Stimulated activated naive CD8-positive, alpha-beta T cell treated with anti-CD3 and anti-CD28 coated beads, Interleukin-15, amount 100 ng/mL, for 72 hours (primary cell): ENCODE measurements at regions not wholly inside any gene's neighbourhood (a gene's known extent, or its start where the extent isn't known, plus 50 kb on each side); places are given as distances from the start of the nearest gene placed in this dataset.
A peak's percentile ranks its signal among the peaks of the same experiment; 100 is the strongest.
"Not testable (repeated sequence)": the region's sequence is repeated elsewhere in the genome, so short reads cannot be mapped to it uniquely, and the experiment has no call there.

Experiments used
- ATAC-seq: fragments of 150-1000 bp; cut with Tn5 transposase; 2 replicates; pipeline ENCODE4 v1.10.0; 2021; ENCODE audit warnings: mild to moderate bottlenecking, moderate library complexity
- DNase-seq, 2 donors: peaks; one replicate each; pipeline ENCODE4 v3.0.0; 2021 to 2022
- H3K27ac Mint-ChIP-seq, 2 donors: one replicate each; pipeline ENCODE4 v1.8.0; 2022; ENCODE audit warnings: mild to moderate bottlenecking in 2 of 2, mixed read lengths in 2 of 2, moderate library complexity in 2 of 2
- H3K27me3 Mint-ChIP-seq: one replicate; pipeline ENCODE4 v1.8.0; 2022; ENCODE audit warnings: mixed read lengths
- H3K4me1 Mint-ChIP-seq: one replicate; pipeline ENCODE4 v1.8.0; 2022; ENCODE audit warnings: mild to moderate bottlenecking, mixed read lengths
- H3K4me3 Mint-ChIP-seq, 2 donors: one replicate each; pipeline ENCODE4 v1.8.0; 2022; ENCODE audit warnings: mild to moderate bottlenecking in 2 of 2, mixed read lengths in 2 of 2, moderate library complexity in 1 of 2
- H3K9me3 Mint-ChIP-seq, 2 donors: one replicate each; pipeline ENCODE4 v1.8.0; 2022; ENCODE audit warnings: mixed read lengths in 2 of 2

GRCh38 chr20:12927489-12927888 is 81.3 kb upstream of the SPTLC3 start:
- Mint-ChIP-seq H3K4me1 (peaks cover 15% of the 10 kb centered on the region), H3K27ac (peak overlapping the region in 1 of 2 donors; percentile 45), H3K27me3 (peaks cover 24% of the 10 kb centered on the region), H3K9me3 (no peaks in the 10 kb centered on the region), H3K4me3 (no peak overlapping the region)
- DNase-seq: no peak
- ATAC-seq: no peak

DNA sequence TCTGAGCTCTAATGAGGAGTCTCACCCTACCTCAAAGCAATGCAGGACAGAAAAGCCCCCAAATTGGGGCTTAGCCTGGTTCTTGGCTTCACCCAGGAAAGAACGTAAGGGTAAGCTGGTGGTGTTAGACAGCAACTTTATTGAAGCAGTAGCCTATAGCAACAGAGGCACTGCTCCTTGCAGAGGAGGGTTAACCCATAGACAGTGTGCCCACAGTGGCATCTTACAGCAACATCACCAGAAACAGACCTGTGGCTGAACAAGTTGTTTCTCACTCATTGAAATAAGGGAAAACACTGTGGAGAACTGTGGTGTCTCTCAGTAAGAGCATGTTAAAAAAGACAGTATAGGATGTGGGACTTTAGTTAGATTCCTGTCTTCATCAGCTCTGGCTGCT is 80.4 kb upstream of the SPTLC3 start:
- H3K27ac Mint-ChIP-seq: no peak overlapping the region

DNA sequence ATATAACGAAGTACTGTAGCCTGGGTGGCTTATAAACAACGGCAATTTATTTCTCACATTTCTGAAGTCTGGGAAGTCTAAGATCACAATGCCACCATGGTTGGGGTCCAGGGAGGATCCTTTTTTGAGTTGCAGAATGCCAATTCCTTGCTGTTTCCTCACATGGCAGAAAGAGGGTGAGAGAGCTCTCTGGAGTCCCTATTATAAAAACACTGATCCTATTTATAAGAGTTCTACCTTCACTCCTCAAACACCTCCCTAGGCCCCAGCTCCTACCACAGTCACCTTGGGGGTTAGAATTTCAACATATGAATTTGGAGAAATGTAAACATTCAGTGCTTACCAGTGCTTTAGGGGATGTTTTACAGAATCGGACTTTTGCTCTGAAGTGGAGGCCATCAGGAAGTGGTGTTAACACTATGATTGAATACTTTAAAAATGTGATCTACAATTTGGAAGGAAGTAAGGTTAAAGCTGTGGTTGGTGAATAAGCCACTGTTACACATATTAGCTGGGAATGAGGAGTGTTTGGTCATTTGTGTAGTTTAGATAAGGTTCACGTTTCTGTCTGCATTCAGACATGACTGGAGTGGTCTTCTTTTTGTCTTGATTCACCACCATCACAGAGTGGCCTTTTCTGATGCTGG is 79.9 kb upstream of the SPTLC3 start:
- peak; percentile 72 for ATAC-seq
- no peak for DNase-seq
- Mint-ChIP-seq H3K4me3 (no peak overlapping the region), H3K4me1 (peaks cover 15% of the 10 kb centered on the region), H3K27me3 (peaks cover 24% of the 10 kb centered on the region), H3K27ac (peak overlapping the region in 1 of 2 donors; percentile 0), H3K9me3 (no peaks in the 10 kb centered on the region)

More for the DNA sequence above, 80.4 kb upstream of the SPTLC3 start:
- DNase-seq (no peak), ATAC-seq (peak; percentile 37)
- no peak overlapping the region for H3K4me3 Mint-ChIP-seq
- peaks cover 24% of the 10 kb centered on the region for H3K27me3 Mint-ChIP-seq
- no peaks in the 10 kb centered on the region for H3K9me3 Mint-ChIP-seq
- peaks cover 15% of the 10 kb centered on the region for H3K4me1 Mint-ChIP-seq

GRCh38 chr20:12936020-12936419 is 72.8 kb upstream of the SPTLC3 start:
- ATAC-seq (no peak), DNase-seq (no peak)
- Mint-ChIP-seq H3K4me3 (no peak overlapping the region), H3K9me3 (no peaks in the 10 kb centered on the region), H3K27ac (no peak overlapping the region), H3K4me1 (no peaks in the 10 kb centered on the region), H3K27me3 (peaks cover 8% of the 10 kb centered on the region)

DNA sequence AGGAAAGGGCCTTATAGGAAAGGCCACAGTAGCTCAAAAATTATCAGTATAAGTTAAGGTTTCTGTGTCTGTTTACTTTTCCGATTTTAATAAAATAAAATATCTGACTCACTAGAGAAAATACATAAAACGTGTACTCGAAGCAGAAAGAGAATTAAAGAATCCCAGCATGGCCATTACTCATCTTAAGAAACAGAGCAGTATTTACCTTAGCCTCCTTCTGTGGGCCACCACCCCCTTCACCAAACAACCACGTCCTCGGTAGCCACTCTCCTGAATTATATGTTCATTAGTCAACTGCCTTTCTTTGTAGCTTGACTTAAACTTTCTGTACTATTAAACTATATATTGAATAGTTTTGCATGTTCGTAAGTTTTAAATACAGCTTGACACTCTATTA is 72.2 kb upstream of the SPTLC3 start:
- H3K27ac Mint-ChIP-seq: no peak overlapping the region
- DNase-seq (no peak), ATAC-seq (no peak)
- no peaks in the 10 kb centered on the region for H3K4me1 Mint-ChIP-seq
- H3K27me3 Mint-ChIP-seq: peaks cover 5% of the 10 kb centered on the region
- H3K4me3 Mint-ChIP-seq: no peak overlapping the region
- no peaks in the 10 kb centered on the region for H3K9me3 Mint-ChIP-seq

DNA sequence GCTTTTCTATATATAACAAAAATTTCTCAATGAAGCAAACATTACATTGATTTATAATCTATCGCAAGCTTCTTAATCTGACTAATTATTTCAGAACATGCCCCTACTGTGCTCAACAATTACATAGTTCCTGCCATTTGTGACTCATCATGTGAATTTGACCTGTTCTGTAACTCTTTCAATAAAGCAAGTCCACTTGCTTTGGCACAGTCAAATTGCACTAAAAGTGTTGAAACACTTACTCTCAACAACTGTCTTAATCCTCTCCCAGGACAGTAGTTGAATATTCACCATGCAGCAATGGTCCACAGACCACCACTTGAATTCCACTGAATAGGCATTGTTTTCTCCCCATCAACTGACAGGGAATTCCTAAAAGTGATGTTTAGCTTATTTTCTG is 67.7 kb upstream of the SPTLC3 start:
- no peak for DNase-seq
- Mint-ChIP-seq H3K27me3 (no peaks in the 10 kb centered on the region), H3K9me3 (no peaks in the 10 kb centered on the region), H3K4me1 (no peaks in the 10 kb centered on the region), H3K27ac (no peak overlapping the region), H3K4me3 (no peak overlapping the region)
- no peak for ATAC-seq

DNA sequence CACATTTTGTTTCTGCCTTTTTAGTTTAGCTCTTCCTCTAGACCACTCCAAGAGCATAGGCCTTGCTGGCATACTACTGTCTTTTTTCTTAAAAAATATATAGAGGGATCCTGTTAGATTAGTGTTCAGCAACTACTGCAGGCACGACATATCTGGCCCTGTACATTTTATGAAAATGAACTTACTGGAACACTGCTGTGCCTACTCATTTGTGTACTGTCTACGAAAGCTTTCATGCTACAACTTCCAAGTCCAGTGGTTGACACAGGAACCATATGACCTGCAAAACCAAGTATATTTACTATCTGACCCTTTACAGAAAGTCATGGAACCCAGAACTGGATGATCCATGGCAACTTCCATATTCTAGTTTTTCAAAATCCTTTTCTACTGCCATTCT is 66.6 kb upstream of the SPTLC3 start:
- DNase-seq: no peak
- Mint-ChIP-seq H3K27me3 (no peaks in the 10 kb centered on the region), H3K9me3 (no peaks in the 10 kb centered on the region), H3K4me1 (no peaks in the 10 kb centered on the region), H3K27ac (no peak overlapping the region), H3K4me3 (no peak overlapping the region)
- no peak for ATAC-seq

DNA sequence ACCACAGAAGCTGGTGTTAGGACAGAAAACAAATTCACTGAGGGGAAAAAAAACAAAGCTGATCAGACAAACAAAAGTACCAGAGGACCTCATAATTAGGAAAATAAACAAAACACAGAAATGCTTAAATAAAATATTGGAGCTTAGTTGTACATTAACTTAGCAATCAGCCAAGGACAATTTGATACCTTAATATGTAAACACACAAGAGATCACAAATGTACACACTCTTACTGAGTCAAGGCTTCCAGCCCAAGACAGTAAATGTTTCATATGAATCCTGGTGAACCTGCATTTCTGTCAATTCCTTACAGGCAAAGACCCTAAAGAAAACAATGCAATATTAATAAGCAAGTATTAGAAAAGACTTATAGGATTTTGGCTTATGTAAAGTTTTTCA is 62.0 kb upstream of the SPTLC3 start:
- DNase-seq (no peak), ATAC-seq (no peak)
- H3K4me3 Mint-ChIP-seq: no peak overlapping the region
- no peaks in the 10 kb centered on the region for H3K4me1 Mint-ChIP-seq
- peaks cover 9% of the 10 kb centered on the region for H3K27me3 Mint-ChIP-seq
- no peaks in the 10 kb centered on the region for H3K9me3 Mint-ChIP-seq
- H3K27ac Mint-ChIP-seq: no peak overlapping the region

- Mint-ChIP-seq H3K4me3 (no peak overlapping the region), H3K27ac (no peak overlapping the region), H3K4me1 (no peaks in the 10 kb centered on the region), H3K27me3 (peaks cover 9% of the 10 kb centered on the region), H3K9me3 (no peaks in the 10 kb centered on the region)
- ATAC-seq (no peak), DNase-seq (no peak)
Measured at GRCh38 chr20:12947691-12948090, 61.1 kb upstream of the SPTLC3 start.

DNA sequence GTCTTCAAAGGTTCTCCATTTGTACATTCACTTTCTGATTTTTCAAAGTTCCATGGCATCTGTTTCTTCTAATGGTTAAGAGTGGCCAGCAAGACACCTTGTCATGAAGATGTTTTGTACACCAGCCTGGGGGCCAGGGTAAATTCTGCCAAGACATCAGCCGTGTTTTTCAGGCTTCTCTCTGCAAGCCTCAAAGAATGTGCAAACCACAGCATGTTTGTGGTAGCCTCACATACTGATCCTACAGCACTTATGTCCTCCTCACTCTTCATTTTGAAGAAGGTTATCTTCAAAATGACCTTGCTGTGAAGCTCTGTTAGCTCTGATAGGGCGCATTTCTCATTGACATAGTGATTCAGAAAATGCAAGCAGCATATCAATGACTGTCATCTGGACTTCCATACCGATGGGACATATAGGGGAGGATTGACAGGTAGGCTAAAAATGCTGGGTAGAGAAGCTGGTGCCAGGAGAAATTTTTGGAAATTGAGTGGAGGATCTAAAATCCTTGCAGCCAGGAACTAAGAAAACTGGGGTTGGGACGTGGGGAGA is 59.3 kb upstream of the SPTLC3 start:
- no peak for ATAC-seq
- no peak overlapping the region for H3K27ac Mint-ChIP-seq
- DNase-seq: no peak
- no peaks in the 10 kb centered on the region for H3K4me1 Mint-ChIP-seq
- H3K27me3 Mint-ChIP-seq: peaks cover 9% of the 10 kb centered on the region
- H3K9me3 Mint-ChIP-seq: no peaks in the 10 kb centered on the region
- no peak overlapping the region for H3K4me3 Mint-ChIP-seq

- not testable (repeated sequence) for H3K27ac Mint-ChIP-seq, H3K4me1 Mint-ChIP-seq, DNase-seq, H3K9me3 Mint-ChIP-seq, ATAC-seq, H3K4me3 Mint-ChIP-seq
- peaks cover 11% of the 10 kb centered on the region for H3K27me3 Mint-ChIP-seq
Measured at GRCh38 chr20:12954254-12954653, 54.5 kb upstream of the SPTLC3 start.

DNA sequence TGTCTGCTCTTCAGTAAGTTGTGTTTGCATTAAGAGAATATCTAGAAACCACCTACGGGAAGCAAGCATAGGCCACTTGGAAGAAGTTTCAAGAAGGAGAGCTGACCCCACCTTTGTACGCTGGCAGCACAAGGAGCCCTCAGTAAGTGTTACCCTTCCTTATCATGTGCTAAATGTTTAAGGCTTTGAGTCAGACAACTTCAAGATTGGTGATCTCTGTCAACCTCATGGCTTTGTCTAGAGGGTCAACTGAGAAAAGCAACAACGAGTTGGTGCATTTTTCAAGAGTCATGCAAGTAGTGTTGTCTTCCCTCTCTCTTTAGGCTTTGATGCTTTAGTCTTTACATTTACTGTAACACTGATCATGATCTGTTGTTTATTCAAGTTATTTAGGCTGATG is 53.2 kb upstream of the SPTLC3 start:
- ATAC-seq (no peak), DNase-seq (no peak)
- no peak overlapping the region for H3K27ac Mint-ChIP-seq
- H3K9me3 Mint-ChIP-seq: no peaks in the 10 kb centered on the region
- no peak overlapping the region for H3K4me3 Mint-ChIP-seq
- H3K4me1 Mint-ChIP-seq: peaks cover 6% of the 10 kb centered on the region
- peaks cover 8% of the 10 kb centered on the region for H3K27me3 Mint-ChIP-seq

- Mint-ChIP-seq H3K4me1 (peaks cover 6% of the 10 kb centered on the region), H3K27me3 (peaks cover 8% of the 10 kb centered on the region), H3K4me3 (no peak overlapping the region), H3K27ac (no peak overlapping the region), H3K9me3 (no peaks in the 10 kb centered on the region)
- DNase-seq (peak in 1 of 2 donors; percentile 28), ATAC-seq (peak; percentile 99)
Measured at GRCh38 chr20:12956303-12956702, 52.5 kb upstream of the SPTLC3 start.

DNA sequence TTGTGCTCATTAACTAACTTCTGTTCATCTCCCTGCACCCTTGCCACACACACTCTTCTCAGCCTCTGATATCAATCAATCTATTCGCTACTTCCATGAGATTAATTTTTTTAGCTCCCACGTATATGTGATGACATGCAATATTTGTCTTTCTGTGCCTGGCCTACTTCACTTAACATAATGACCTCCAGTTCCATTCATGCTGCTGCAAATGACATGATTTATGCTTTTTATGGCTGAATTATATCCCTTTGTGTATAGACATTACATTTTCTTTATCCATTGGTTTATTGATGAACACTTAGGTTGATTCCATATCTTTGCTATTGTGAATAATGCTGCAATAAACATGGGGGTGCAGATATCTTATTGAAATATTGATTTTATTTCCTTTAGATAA is 50.8 kb upstream of the SPTLC3 start:
- peaks cover 8% of the 10 kb centered on the region for H3K27me3 Mint-ChIP-seq
- peaks cover 6% of the 10 kb centered on the region for H3K4me1 Mint-ChIP-seq
- no peak overlapping the region for H3K4me3 Mint-ChIP-seq
- ATAC-seq (no peak), DNase-seq (no peak)
- H3K27ac Mint-ChIP-seq: no peak overlapping the region
- H3K9me3 Mint-ChIP-seq: no peaks in the 10 kb centered on the region
